A673 (cell line): ENCODE measurements at regions not wholly inside any gene's neighbourhood (a gene's known extent, or its start where the extent isn't known, plus 50 kb on each side); places are given as distances from the start of the nearest gene placed in this dataset.

Source experiments
- EZH2 ChIP-seq: fragments of 200-600 bp; sonication (generic); IDR thresholded peaks from 2 replicates; pipeline ENCODE4 v1.6.1; 2017; ENCODE audit warnings: borderline replicate concordance, low read depth, mild to moderate bottlenecking, mixed read lengths, antibody characterized with exemption, low read length; ENCODE audit not compliant: poor library complexity, severe bottlenecking
- TF ChIP-seq, protein P1 (sequence below): fragments of 300-800, 200-600 bp; sonication (generic); conservative IDR thresholded peaks from 2 replicates; pipeline ENCODE4 v1.5.1; 2017; ENCODE audit warnings: low read depth, mild to moderate bottlenecking, antibody characterized with exemption, low read length, moderate library complexity, mixed read lengths

- TF ChIP-seq, protein P1, sequence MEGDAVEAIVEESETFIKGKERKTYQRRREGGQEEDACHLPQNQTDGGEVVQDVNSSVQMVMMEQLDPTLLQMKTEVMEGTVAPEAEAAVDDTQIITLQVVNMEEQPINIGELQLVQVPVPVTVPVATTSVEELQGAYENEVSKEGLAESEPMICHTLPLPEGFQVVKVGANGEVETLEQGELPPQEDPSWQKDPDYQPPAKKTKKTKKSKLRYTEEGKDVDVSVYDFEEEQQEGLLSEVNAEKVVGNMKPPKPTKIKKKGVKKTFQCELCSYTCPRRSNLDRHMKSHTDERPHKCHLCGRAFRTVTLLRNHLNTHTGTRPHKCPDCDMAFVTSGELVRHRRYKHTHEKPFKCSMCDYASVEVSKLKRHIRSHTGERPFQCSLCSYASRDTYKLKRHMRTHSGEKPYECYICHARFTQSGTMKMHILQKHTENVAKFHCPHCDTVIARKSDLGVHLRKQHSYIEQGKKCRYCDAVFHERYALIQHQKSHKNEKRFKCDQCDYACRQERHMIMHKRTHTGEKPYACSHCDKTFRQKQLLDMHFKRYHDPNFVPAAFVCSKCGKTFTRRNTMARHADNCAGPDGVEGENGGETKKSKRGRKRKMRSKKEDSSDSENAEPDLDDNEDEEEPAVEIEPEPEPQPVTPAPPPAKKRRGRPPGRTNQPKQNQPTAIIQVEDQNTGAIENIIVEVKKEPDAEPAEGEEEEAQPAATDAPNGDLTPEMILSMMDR = no peak
- TF ChIP-seq EZH2 = no peak
Observed at GRCh38 chr3:107954845-107955244, 136.0 kb downstream of the CD47 start.
